ENCODE measurements at regions not wholly inside any gene's neighbourhood (a gene's known extent, or its start where the extent isn't known, plus 50 kb on each side); places are given as distances from the start of the nearest gene placed in this dataset.

- Histone ChIP-seq H3K4me1 (ENCODE audit: insufficient read depth, low read length) (no peaks in the 10 kb centered on the region), H3K27me3 (ENCODE audit: insufficient read depth, low read length) (no peaks in the 10 kb centered on the region), H3K9me3 (ENCODE audit: control insufficient read depth in 1 of 2, low read length in 2 of 2) (no peaks in the 10 kb centered on the region), H3K4me3 (ENCODE audit: low read length in 2 of 2) (no peak overlapping the region), H3K27ac (ENCODE audit: low read depth, low read length) (no peak overlapping the region), H3K36me3 (ENCODE audit: insufficient read depth, low read length) (no peaks in the 10 kb centered on the region)
- Mint-ChIP-seq H3K36me3 (no peaks in the 10 kb centered on the region), H3K27me3 (peaks cover 0 to 3% of the 10 kb centered on the region in 2 donors), H3K4me1 (peaks cover 0 to 5% (median 0%) of the 10 kb centered on the region in 4 donors), H3K27ac (no peak overlapping the region), H3K9me3 (peaks cover 0 to 2% (median 0%) of the 10 kb centered on the region in 8 donors), H3K4me3 (no peak overlapping the region)
- POLR2A ChIA-PET (ENCODE audit: partially characterized antibody): no interaction called here
- intact Hi-C loops (cut with micrococcal nuclease): no loop called here
- CTCF ChIA-PET (ENCODE audit: partially characterized antibody): no interaction called here
- DNase-seq: no peak
These were observed 134.5 kb downstream of the IRS2 start for GRCh38 chr13:109651854-109652253.

GRCh38 chr13:109651311-109651710 lies 135.1 kb downstream of the IRS2 start:
- no peak for DNase-seq
- Histone ChIP-seq H3K27me3 (ENCODE audit: insufficient read depth, low read length) (no peaks in the 10 kb centered on the region), H3K9me3 (ENCODE audit: control insufficient read depth in 1 of 2, low read length in 2 of 2) (no peaks in the 10 kb centered on the region), H3K4me3 (ENCODE audit: low read length in 2 of 2) (no peak overlapping the region), H3K36me3 (ENCODE audit: insufficient read depth, low read length) (no peaks in the 10 kb centered on the region), H3K27ac (ENCODE audit: low read depth, low read length) (no peak overlapping the region), H3K4me1 (ENCODE audit: insufficient read depth, low read length) (no peaks in the 10 kb centered on the region)
- no peak overlapping the region for H3K4me3 Mint-ChIP-seq
- intact Hi-C loops (cut with micrococcal nuclease): no loop called here
- H3K9me3 Mint-ChIP-seq: peaks cover 0 to 2% (median 0%) of the 10 kb centered on the region in 8 donors
- H3K4me1 Mint-ChIP-seq: peaks cover 0 to 5% (median 0%) of the 10 kb centered on the region in 4 donors
- H3K36me3 Mint-ChIP-seq: no peaks in the 10 kb centered on the region
- CTCF ChIA-PET (ENCODE audit: partially characterized antibody): no interaction called here
- POLR2A ChIA-PET (ENCODE audit: partially characterized antibody): no interaction called here
- H3K27me3 Mint-ChIP-seq: peaks cover 0 to 3% of the 10 kb centered on the region in 2 donors
- H3K27ac Mint-ChIP-seq: no peak overlapping the region

GRCh38 chr13:109650861-109651260 lies 135.5 kb downstream of the IRS2 start:
- POLR2A ChIA-PET (ENCODE audit: partially characterized antibody): no interaction called here
- no peak overlapping the region for H3K4me3 Mint-ChIP-seq
- intact Hi-C loops (cut with micrococcal nuclease): no loop called here

GRCh38 chr13:109649713-109650112 lies 136.7 kb downstream of the IRS2 start:
- intact Hi-C loops (cut with micrococcal nuclease): no loop called here
- H3K4me1 ChIP-seq (ENCODE audit: insufficient read depth, low read length): no peaks in the 10 kb centered on the region
- H3K36me3 ChIP-seq (ENCODE audit: insufficient read depth, low read length): no peaks in the 10 kb centered on the region
- POLR2A ChIA-PET (ENCODE audit: partially characterized antibody): no interaction called here
- no peak for DNase-seq
- H3K4me3 Mint-ChIP-seq: no peak overlapping the region
- H3K27ac ChIP-seq (ENCODE audit: low read depth, low read length): no peak overlapping the region
- H3K9me3 ChIP-seq (ENCODE audit: control insufficient read depth in 1 of 2, low read length in 2 of 2): no peaks in the 10 kb centered on the region
- peaks cover 0 to 2% (median 0%) of the 10 kb centered on the region in 8 donors for H3K9me3 Mint-ChIP-seq
- H3K4me3 ChIP-seq (ENCODE audit: low read length in 2 of 2): no peak overlapping the region
- H3K27me3 Mint-ChIP-seq: peaks cover 0 to 3% of the 10 kb centered on the region in 2 donors
- CTCF ChIA-PET (ENCODE audit: partially characterized antibody): no interaction called here
- no peaks in the 10 kb centered on the region for H3K36me3 Mint-ChIP-seq
- H3K27me3 ChIP-seq (ENCODE audit: insufficient read depth, low read length): no peaks in the 10 kb centered on the region
- H3K4me1 Mint-ChIP-seq: peaks cover 0 to 4% (median 0%) of the 10 kb centered on the region in 4 donors
- H3K27ac Mint-ChIP-seq: no peak overlapping the region

More at GRCh38 chr13:109650861-109651260, 135.5 kb downstream of the IRS2 start:
- Histone ChIP-seq H3K9me3 (ENCODE audit: control insufficient read depth in 1 of 2, low read length in 2 of 2) (no peaks in the 10 kb centered on the region), H3K27ac (ENCODE audit: low read depth, low read length) (no peak overlapping the region), H3K36me3 (ENCODE audit: insufficient read depth, low read length) (no peaks in the 10 kb centered on the region), H3K27me3 (ENCODE audit: insufficient read depth, low read length) (no peaks in the 10 kb centered on the region), H3K4me1 (ENCODE audit: insufficient read depth, low read length) (no peaks in the 10 kb centered on the region), H3K4me3 (ENCODE audit: low read length in 2 of 2) (no peak overlapping the region)
- Mint-ChIP-seq H3K36me3 (no peaks in the 10 kb centered on the region), H3K9me3 (peaks cover 0 to 2% (median 0%) of the 10 kb centered on the region in 8 donors), H3K27me3 (peaks cover 0 to 3% of the 10 kb centered on the region in 2 donors), H3K27ac (no peak overlapping the region), H3K4me1 (peaks cover 0 to 5% (median 0%) of the 10 kb centered on the region in 4 donors)
- DNase-seq: no peak
- CTCF ChIA-PET (ENCODE audit: partially characterized antibody): no interaction called here

- intact Hi-C loops (cut with micrococcal nuclease): no loop called here
- no peaks in the 10 kb centered on the region for H3K9me3 ChIP-seq (ENCODE audit: control insufficient read depth in 1 of 2, low read length in 2 of 2)
- CTCF ChIA-PET (ENCODE audit: partially characterized antibody): no interaction called here
These were observed 138.7 kb downstream of the IRS2 start for GRCh38 chr13:109647699-109648098.

GRCh38 chr13:109647053-109647452 lies 139.3 kb downstream of the IRS2 start:
- intact Hi-C loops (cut with micrococcal nuclease): no loop called here

More at GRCh38 chr13:109647699-109648098, 138.7 kb downstream of the IRS2 start:
- H3K4me3 ChIP-seq (ENCODE audit: low read length in 2 of 2): no peak overlapping the region
- POLR2A ChIA-PET (ENCODE audit: partially characterized antibody): no interaction called here
- Mint-ChIP-seq H3K27me3 (peaks cover 0 to 3% of the 10 kb centered on the region in 2 donors), H3K4me3 (no peak overlapping the region), H3K27ac (no peak overlapping the region), H3K9me3 (peaks cover 0 to 6% (median 0%) of the 10 kb centered on the region in 8 donors), H3K36me3 (no peaks in the 10 kb centered on the region), H3K4me1 (no peaks in the 10 kb centered on the region)
- no peaks in the 10 kb centered on the region for H3K36me3 ChIP-seq (ENCODE audit: insufficient read depth, low read length)
- H3K27me3 ChIP-seq (ENCODE audit: insufficient read depth, low read length): no peaks in the 10 kb centered on the region
- H3K4me1 ChIP-seq (ENCODE audit: insufficient read depth, low read length): no peaks in the 10 kb centered on the region
- no peak for DNase-seq
- H3K27ac ChIP-seq (ENCODE audit: low read depth, low read length): no peak overlapping the region

GRCh38 chr13:109646423-109646822 lies 140.0 kb downstream of the IRS2 start:
- intact Hi-C loops (cut with micrococcal nuclease): no loop called here
- CTCF ChIA-PET (ENCODE audit: partially characterized antibody): no interaction called here
- Mint-ChIP-seq H3K4me1 (no peaks in the 10 kb centered on the region), H3K27me3 (peaks cover 0 to 3% of the 10 kb centered on the region in 2 donors), H3K4me3 (no peak overlapping the region), H3K9me3 (peaks cover 0 to 13% (median 6%) of the 10 kb centered on the region in 8 donors), H3K27ac (no peak overlapping the region), H3K36me3 (no peaks in the 10 kb centered on the region)
- Histone ChIP-seq H3K4me3 (ENCODE audit: low read length in 2 of 2) (no peak overlapping the region), H3K27ac (ENCODE audit: low read depth, low read length) (no peak overlapping the region), H3K36me3 (ENCODE audit: insufficient read depth, low read length) (no peaks in the 10 kb centered on the region), H3K4me1 (ENCODE audit: insufficient read depth, low read length) (no peaks in the 10 kb centered on the region), H3K9me3 (ENCODE audit: control insufficient read depth in 1 of 2, low read length in 2 of 2) (no peaks in the 10 kb centered on the region), H3K27me3 (ENCODE audit: insufficient read depth, low read length) (no peaks in the 10 kb centered on the region)
- POLR2A ChIA-PET (ENCODE audit: partially characterized antibody): no interaction called here
- DNase-seq: no peak

More at GRCh38 chr13:109647053-109647452, 139.3 kb downstream of the IRS2 start:
- H3K9me3 Mint-ChIP-seq: peaks cover 0 to 6% (median under 1%) of the 10 kb centered on the region in 8 donors
- H3K4me3 Mint-ChIP-seq: no peak overlapping the region
- Histone ChIP-seq H3K9me3 (ENCODE audit: control insufficient read depth in 1 of 2, low read length in 2 of 2) (no peaks in the 10 kb centered on the region), H3K36me3 (ENCODE audit: insufficient read depth, low read length) (no peaks in the 10 kb centered on the region), H3K27me3 (ENCODE audit: insufficient read depth, low read length) (no peaks in the 10 kb centered on the region), H3K4me1 (ENCODE audit: insufficient read depth, low read length) (no peaks in the 10 kb centered on the region), H3K27ac (ENCODE audit: low read depth, low read length) (no peak overlapping the region), H3K4me3 (ENCODE audit: low read length in 2 of 2) (no peak overlapping the region)
- H3K27me3 Mint-ChIP-seq: no peaks in the 10 kb centered on the region
- H3K27ac Mint-ChIP-seq: no peak overlapping the region
- ChIA-PET POLR2A (ENCODE audit: partially characterized antibody) (no interaction called here), CTCF (ENCODE audit: partially characterized antibody) (no interaction called here)
- H3K4me1 Mint-ChIP-seq: no peaks in the 10 kb centered on the region
- no peaks in the 10 kb centered on the region for H3K36me3 Mint-ChIP-seq
- DNase-seq: no peak

- H3K9me3 Mint-ChIP-seq: peaks cover 1 to 19% (median 11%) of the 10 kb centered on the region in 8 donors
- intact Hi-C loops (cut with micrococcal nuclease): no loop called here
- no peaks in the 10 kb centered on the region for H3K36me3 ChIP-seq (ENCODE audit: insufficient read depth, low read length)
- ChIA-PET POLR2A (ENCODE audit: partially characterized antibody) (no interaction called here), CTCF (ENCODE audit: partially characterized antibody) (no interaction called here)
- H3K27me3 ChIP-seq (ENCODE audit: insufficient read depth, low read length): no peaks in the 10 kb centered on the region
- H3K4me3 Mint-ChIP-seq: peak overlapping the region in 1 of 8 donors; percentile 18
- peaks cover under 1 to 3% of the 10 kb centered on the region in 2 donors for H3K36me3 Mint-ChIP-seq
- no peak overlapping the region for H3K27ac Mint-ChIP-seq
- H3K4me1 Mint-ChIP-seq: no peaks in the 10 kb centered on the region
- H3K27ac ChIP-seq (ENCODE audit: low read depth, low read length): no peak overlapping the region
- H3K4me1 ChIP-seq (ENCODE audit: insufficient read depth, low read length): no peaks in the 10 kb centered on the region
- no peak overlapping the region for H3K4me3 ChIP-seq (ENCODE audit: low read length in 2 of 2)
- H3K9me3 ChIP-seq (ENCODE audit: control insufficient read depth in 1 of 2, low read length in 2 of 2): peaks cover 0 to 5% of the 10 kb centered on the region in 2 donors
- peaks cover 0 to 3% of the 10 kb centered on the region in 2 donors for H3K27me3 Mint-ChIP-seq
- no peak for DNase-seq
These were observed 140.6 kb downstream of the IRS2 start for GRCh38 chr13:109645831-109646230.

All from CD4-positive, alpha-beta memory T cell (primary cell).